GM12878 (cell line): ENCODE measurements at regions not wholly inside any gene's neighbourhood (a gene's known extent, or its start where the extent isn't known, plus 50 kb on each side); places are given as distances from the start of the nearest gene placed in this dataset.

Experiments
- BCLAF1 ChIP-seq: fragments of 450-650 bp; IDR thresholded peaks from 2 replicates; pipeline ENCODE4 v1.6.1; 2017; ENCODE audit warnings: antibody characterized with exemption, mild to moderate bottlenecking, moderate library complexity
- CTCF ChIP-seq, 3 experiments: IDR thresholded peaks in 2 of 3; conservative IDR thresholded peaks in 1 of 3; 2 replicates each; pipeline ENCODE4 v1.5.1; 2011; ENCODE audit warnings: low read depth in 3 of 3, low read length in 3 of 3, mild to moderate bottlenecking in 3 of 3, control low read depth in 2 of 3, moderate library complexity in 2 of 3, inconsistent platforms in 1 of 3, mixed read lengths in 1 of 3; ENCODE audit not compliant: control insufficient read depth in 2 of 3, insufficient read depth in 1 of 3; ENCODE audit errors: extremely low read depth in 1 of 3
- MXI1 ChIP-seq: fragments of 150-350 bp; IDR thresholded peaks from 2 replicates; pipeline ENCODE4 v1.6.1; 2011; ENCODE audit warnings: low read depth, mild to moderate bottlenecking, inconsistent platforms, low read length, improper control_type of control experiment
- TAF1 ChIP-seq: IDR thresholded peaks from 2 replicates; pipeline ENCODE4 v1.6.1; 2011; ENCODE audit warnings: mild to moderate bottlenecking, low read depth, low read length, borderline replicate concordance
- ZBTB40 ChIP-seq: fragments of 450-650 bp; IDR thresholded peaks from 2 replicates; pipeline ENCODE4 v1.6.1; 2016; ENCODE audit warnings: mild to moderate bottlenecking, moderate library complexity, borderline replicate concordance

- TF ChIP-seq CTCF (IDR thresholded peaks at IDR 0.05 in 2 of 3, conservative IDR thresholded peaks at IDR 0.05 in 1 of 3; ENCODE audit: control insufficient read depth in 2 of 3, extremely low read depth in 1 of 3, insufficient read depth in 1 of 3, low read depth in 3 of 3, low read length in 3 of 3): no peak
- no peak for TF ChIP-seq TAF1
- TF ChIP-seq MXI1: no peak
- TF ChIP-seq ZBTB40: no peak
- no peak for TF ChIP-seq BCLAF1
Measured at GRCh38 chr10:109070492-109070891, 852.8 kb downstream of the XPNPEP1 start.
